SK-N-SH (cell line): ENCODE measurements at regions not wholly inside any gene's neighbourhood (a gene's known extent, or its start where the extent isn't known, plus 50 kb on each side); places are given as distances from the start of the nearest gene placed in this dataset.

Source experiments
- CTCF ChIA-PET: fragments of 300-600, 350-600 bp; formaldehyde crosslinking; extraction: SDS; loops from one replicate; lab custom pipeline; 2021; lab: Yijun Ruan, JAX
- POLR2A ChIA-PET: fragments of 350-600 bp; sonication (Branson Sonifier 250); formaldehyde crosslinking; extraction: SDS; loops from one replicate; lab custom pipeline; 2020; ENCODE audit warnings: antibody characterized with exemption, inconsistent platforms; lab: Yijun Ruan, JAX
- DNase-seq: peaks from one replicate; pipeline ENCODE4 v3.0.0; 2012
- H2AFZ ChIP-seq: fragments of 200-600 bp; sonication (generic); 2 replicates; pipeline ENCODE4 v1.8.1; 2016; ENCODE audit warnings: antibody characterized with exemption, mild to moderate bottlenecking, low read depth
- H3F3A ChIP-seq: fragments of 200-600 bp; sonication (generic); replicated peaks from 2 replicates; pipeline ENCODE3; 2016; ENCODE audit warnings: antibody characterized with exemption, mild to moderate bottlenecking; ENCODE audit not compliant: insufficient read depth
- H3K27ac ChIP-seq, 2 experiments: fragments of 200-500 bp in 1 of 2; fragments of 200-600 bp in 1 of 2; sonication (Bioruptor generic) in 1 of 2; sonication (generic), shearing (Covaris generic) in 1 of 2; 2 replicates each; pipeline versions ENCODE4 v1.5.1 to v1.6.1; 2014 to 2016; ENCODE audit warnings: low read depth in 2 of 2, inconsistent platforms in 1 of 2, low read length in 1 of 2, mild to moderate bottlenecking in 1 of 2, mixed read lengths in 1 of 2
- H3K27me3 ChIP-seq: fragments of 200-600 bp; sonication (generic), shearing (Covaris generic); 2 replicates; pipeline ENCODE4 v1.6.1; 2016; ENCODE audit warnings: mixed run types; ENCODE audit not compliant: insufficient read depth
- H3K36me3 ChIP-seq, 2 experiments: fragments of 200-500 bp in 1 of 2; fragments of 200-600 bp in 1 of 2; sonication (Bioruptor generic) in 1 of 2; sonication (generic) in 1 of 2; replicated peaks in 1 of 2; 2 replicates each; pipeline versions ENCODE3 to v1.5.1; 2014 to 2016; ENCODE audit warnings: low read length in 1 of 2, mild to moderate bottlenecking in 1 of 2; ENCODE audit not compliant: insufficient read depth in 2 of 2, control insufficient read depth in 1 of 2
- H3K4me1 ChIP-seq, 2 experiments: fragments of 200-500 bp in 1 of 2; fragments of 200-600 bp in 1 of 2; sonication (Bioruptor generic) in 1 of 2; sonication (generic), shearing (Covaris generic) in 1 of 2; 2 replicates each; pipeline versions ENCODE4 v1.5.1 to v1.6.1; 2014 to 2016; ENCODE audit warnings: low read depth in 1 of 2, low read length in 1 of 2, mixed run types in 1 of 2; ENCODE audit not compliant: insufficient read depth in 2 of 2, control insufficient read depth in 1 of 2
- H3K4me2 ChIP-seq: fragments of 200-600 bp; sonication (generic), shearing (Covaris generic); 2 replicates; pipeline ENCODE4 v1.6.1; 2017; ENCODE audit warnings: mixed run types
- H3K4me3 ChIP-seq, 2 experiments: fragments of 200-500 bp in 1 of 2; fragments of 200-600 bp in 1 of 2; sonication (Bioruptor generic) in 1 of 2; sonication (generic), shearing (Covaris generic) in 1 of 2; 2 replicates each; pipeline versions ENCODE4 v1.5.1 to v1.8.1; 2014 to 2016; ENCODE audit warnings: low read depth in 2 of 2, inconsistent platforms in 1 of 2, low read length in 1 of 2, mild to moderate bottlenecking in 1 of 2, mixed read lengths in 1 of 2, moderate library complexity in 1 of 2
- H3K79me2 ChIP-seq: fragments of 200-600 bp; sonication (generic); 2 replicates; pipeline ENCODE4 v1.8.1; 2017; ENCODE audit warnings: mild to moderate bottlenecking; ENCODE audit not compliant: insufficient read depth
- H3K9ac ChIP-seq: fragments of 200-600 bp; sonication (generic); 2 replicates; pipeline ENCODE4 v1.6.1; 2017; ENCODE audit warnings: mixed run types
- H3K9me2 ChIP-seq: fragments of 200-600 bp; sonication (generic); 2 replicates; pipeline ENCODE4 v1.6.1; 2017; ENCODE audit warnings: mixed run types
- H3K9me3 ChIP-seq: fragments of 200-600 bp; sonication (generic); 2 replicates; pipeline ENCODE4 v1.6.1; 2017; ENCODE audit warnings: mixed run types, mild to moderate bottlenecking, moderate library complexity
- H4K20me1 ChIP-seq: fragments of 200-600 bp; sonication (generic); 2 replicates; pipeline ENCODE4 v1.6.1; 2017; ENCODE audit warnings: mild to moderate bottlenecking, mixed run types; ENCODE audit not compliant: insufficient read depth
- CHD2 ChIP-seq: fragments of 150-350 bp; IDR thresholded peaks from 2 replicates; pipeline ENCODE4 v1.6.1; 2018; ENCODE audit warnings: low read length; ENCODE audit not compliant: partially characterized antibody
- CTCF ChIP-seq: fragments of 200-600 bp; sonication (generic); IDR thresholded peaks from 2 replicates; pipeline ENCODE4 v1.6.1; 2017; ENCODE audit warnings: antibody characterized with exemption, mild to moderate bottlenecking, moderate library complexity
- ELF1 ChIP-seq: IDR thresholded peaks from 2 replicates; pipeline ENCODE4 v1.4.0; 2012
- EZH2phosphoT487 ChIP-seq: fragments of 200-600 bp; sonication (generic); IDR thresholded peaks from 2 replicates; pipeline ENCODE4 v1.6.1; 2017; ENCODE audit warnings: low read depth, mixed run types, mild to moderate bottlenecking, antibody characterized with exemption, moderate library complexity, borderline replicate concordance
- FOXJ3 ChIP-seq: sonication (generic); formaldehyde crosslinking; IDR thresholded peaks from 2 replicates; pipeline ENCODE4 v1.5.1; 2020; ENCODE audit warnings: mild to moderate bottlenecking, missing genetic modification reagents
- FOXM1 ChIP-seq: IDR thresholded peaks from 2 replicates; pipeline ENCODE4 v1.4.0; 2012; ENCODE audit warnings: low read depth, mild to moderate bottlenecking
- IRF3 ChIP-seq: fragments of 150-350 bp; IDR thresholded peaks from 2 replicates; pipeline ENCODE4 v1.6.1; 2016; ENCODE audit warnings: mild to moderate bottlenecking, low read depth, low read length
- JUND ChIP-seq: IDR thresholded peaks from 2 replicates; pipeline ENCODE4 v1.4.0; 2012
- MAX ChIP-seq: IDR thresholded peaks from 2 replicates; pipeline ENCODE4 v1.4.0; 2012; ENCODE audit warnings: low read depth
- MXI1 ChIP-seq: IDR thresholded peaks from 2 replicates; pipeline ENCODE4 v1.6.1; 2012; ENCODE audit warnings: mild to moderate bottlenecking, low read depth, low read length, improper control_type of control experiment
- NFIC ChIP-seq: IDR thresholded peaks from 2 replicates; pipeline ENCODE4 v1.4.0; 2012; ENCODE audit warnings: borderline replicate concordance
- NRF1 ChIP-seq: IDR thresholded peaks from 2 replicates; pipeline ENCODE4 v1.6.1; 2012; ENCODE audit warnings: low read depth, mild to moderate bottlenecking, low read length
- PBX3 ChIP-seq: IDR thresholded peaks from 2 replicates; pipeline ENCODE4; 2012
- POLR2AphosphoS5 ChIP-seq: IDR thresholded peaks from 2 replicates; pipeline ENCODE4 v1.6.1; 2012; ENCODE audit warnings: low read depth, low read length
- RCOR1 ChIP-seq: fragments of 150-350 bp; IDR thresholded peaks from 2 replicates; pipeline ENCODE4 v1.6.1; 2017; ENCODE audit warnings: antibody characterized with exemption, low read length
- REST ChIP-seq: IDR thresholded peaks from 2 replicates; pipeline ENCODE4 v1.6.1; 2012; ENCODE audit warnings: mild to moderate bottlenecking, low read depth, low read length, moderate library complexity
- RFX5 ChIP-seq: IDR thresholded peaks from 2 replicates; pipeline ENCODE4 v1.6.1; 2012; ENCODE audit warnings: mild to moderate bottlenecking, improper control_type of control experiment, low read length
- RXRA ChIP-seq: IDR thresholded peaks from 2 replicates; pipeline ENCODE4 v1.4.0; 2012; ENCODE audit warnings: low read depth, mild to moderate bottlenecking, borderline replicate concordance
- TCF12 ChIP-seq: IDR thresholded peaks from 2 replicates; pipeline ENCODE4 v1.4.0; 2012
- TEAD4 ChIP-seq: IDR thresholded peaks from 2 replicates; pipeline ENCODE4 v1.4.0; 2012; ENCODE audit warnings: mild to moderate bottlenecking, borderline replicate concordance; ENCODE audit not compliant: insufficient read depth
- WGBS: methylation state at CpG from one replicate; pipeline ENCODE4 v1.1.6; 2017; ENCODE audit warnings: low lambda C conversion rate; 5-methylcytosine and 5-hydroxymethylcytosine counted together

- ChIA-PET POLR2A (no interaction called here), CTCF (no interaction called here)
- no peaks in the 10 kb centered on the region for H3K9me2 ChIP-seq
- H3K4me3 ChIP-seq = no peak overlapping the region
- peak overlapping the region; percentile 68 for H3K4me2 ChIP-seq
- H3K27ac ChIP-seq = peak overlapping the region; percentile 79 to 84; a peak in 3 of 4 replicates
- H3K9me3 ChIP-seq = no peaks in the 10 kb centered on the region
- no peaks in the 10 kb centered on the region for H3K79me2 ChIP-seq
- peak overlapping the region; percentile 61 for H2AFZ ChIP-seq
- DNase-seq = no peak
- TF ChIP-seq MAX (no peak), NFIC (no peak), TEAD4 (no peak), ELF1 (no peak), POLR2AphosphoS5 (no peak), RCOR1 (no peak)
- no peaks in the 10 kb centered on the region for H4K20me1 ChIP-seq
- H3K36me3 ChIP-seq = no peaks in the 10 kb centered on the region
- H3K9ac ChIP-seq = no peak overlapping the region; the same call in 1 of the 2 replicates
- H3K27me3 ChIP-seq = no peaks in the 10 kb centered on the region
- peaks cover 25% of the 10 kb centered on the region for H3F3A ChIP-seq
- H3K4me1 ChIP-seq = peaks cover 0 to 9% of the 10 kb centered on the region in 2 experiments; a peak in 3 of 4 replicates
- WGBS = 25% methylated on average over 2 of the region's 2 CpGs
Measured at GRCh38 chr12:74889073-74889472, 320.6 kb downstream of the KCNC2 start.

GRCh38 chr12:74889563-74890236 lies 319.9 kb downstream of the KCNC2 start:
- H3K9me3 ChIP-seq = no peaks in the 10 kb centered on the region
- 0% methylated on average over 3 of the region's 3 CpGs for WGBS
- peaks cover 0 to 9% of the 10 kb centered on the region in 2 experiments; a peak in 3 of 4 replicates for H3K4me1 ChIP-seq
- peak overlapping the region; percentile 79 to 84; a peak in 3 of 4 replicates for H3K27ac ChIP-seq
- peak overlapping the region; percentile 33; the same call in 1 of the 2 replicates for H3K9ac ChIP-seq
- H4K20me1 ChIP-seq = no peaks in the 10 kb centered on the region
- POLR2A ChIA-PET = no interaction called here
- CTCF ChIA-PET = no interaction called here
- DNase-seq = no peak
- peak overlapping the region; percentile 61 for H2AFZ ChIP-seq
- H3K36me3 ChIP-seq = no peaks in the 10 kb centered on the region
- H3K27me3 ChIP-seq = no peaks in the 10 kb centered on the region
- peaks cover 25% of the 10 kb centered on the region for H3F3A ChIP-seq
- no peaks in the 10 kb centered on the region for H3K9me2 ChIP-seq
- H3K4me2 ChIP-seq = peak overlapping the region; percentile 68
- H3K79me2 ChIP-seq = no peaks in the 10 kb centered on the region
- H3K4me3 ChIP-seq = peak overlapping the region; percentile 12 to 17; a peak in 2 of 4 replicates
- no peak for TF ChIP-seq FOXM1
- TF ChIP-seq POLR2AphosphoS5 = peak; percentile 5; the same call in 1 of the 2 replicates
- no peak for TF ChIP-seq NRF1
- TF ChIP-seq CHD2 = no peak
- TF ChIP-seq NFIC = no peak
- TF ChIP-seq JUND = peak; percentile 78
- TF ChIP-seq TCF12 = peak; percentile 70
- no peak for TF ChIP-seq RFX5
- TF ChIP-seq CTCF = no peak
- TF ChIP-seq REST = no peak
- TF ChIP-seq RXRA = 0 out of 2 replicates have a peak, but pooled peaks have one; percentile 15
- TF ChIP-seq IRF3 = no peak
- no peak for TF ChIP-seq MXI1
- TF ChIP-seq FOXJ3 (CRISPR knock-in tag) = no peak
- peak; percentile 89 for TF ChIP-seq PBX3
- no peak for TF ChIP-seq EZH2phosphoT487
- no peak for TF ChIP-seq ELF1
- peak; percentile 72; the same call in 1 of the 2 replicates for TF ChIP-seq TEAD4
